ENCODE measurements at regions not wholly inside any gene's neighbourhood (a gene's known extent, or its start where the extent isn't known, plus 50 kb on each side); places are given as distances from the start of the nearest gene placed in this dataset.
"Not testable (repeated sequence)": the region's sequence is repeated elsewhere in the genome, so short reads cannot be mapped to it uniquely, and the experiment has no call there.

DNA sequence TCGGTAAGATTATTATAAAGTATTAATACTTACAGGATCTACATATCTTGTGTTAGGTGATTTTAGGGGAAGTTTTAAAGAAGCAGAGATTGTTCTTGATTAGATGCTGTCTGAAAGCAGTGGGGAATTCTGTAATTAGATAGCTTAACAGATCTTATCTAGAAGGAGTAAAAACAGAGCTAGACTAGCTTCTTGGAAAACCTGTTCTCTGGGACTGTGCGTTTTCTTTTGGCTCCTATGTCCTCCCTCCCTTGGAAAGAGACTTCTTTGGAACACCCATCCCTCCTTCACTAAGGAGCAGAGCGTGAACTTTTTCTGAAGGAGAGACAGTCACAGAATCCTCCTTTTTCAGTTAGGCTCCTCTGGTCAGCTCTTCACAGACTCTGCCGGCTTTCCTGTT is 83.5 kb upstream of the ZNF184 start:
- Histone ChIP-seq H3K27ac (no peak overlapping the region), H3K4me3 (no peak overlapping the region), H3K27me3 (peaks cover 7 to 87% (median 15%) of the 10 kb centered on the region in 4 donors), H3K36me3 (no peaks in the 10 kb centered on the region), H3K9me3 (no peaks in the 10 kb centered on the region), H3K4me1 (no peaks in the 10 kb centered on the region)
- TF ChIP-seq, protein P1, sequence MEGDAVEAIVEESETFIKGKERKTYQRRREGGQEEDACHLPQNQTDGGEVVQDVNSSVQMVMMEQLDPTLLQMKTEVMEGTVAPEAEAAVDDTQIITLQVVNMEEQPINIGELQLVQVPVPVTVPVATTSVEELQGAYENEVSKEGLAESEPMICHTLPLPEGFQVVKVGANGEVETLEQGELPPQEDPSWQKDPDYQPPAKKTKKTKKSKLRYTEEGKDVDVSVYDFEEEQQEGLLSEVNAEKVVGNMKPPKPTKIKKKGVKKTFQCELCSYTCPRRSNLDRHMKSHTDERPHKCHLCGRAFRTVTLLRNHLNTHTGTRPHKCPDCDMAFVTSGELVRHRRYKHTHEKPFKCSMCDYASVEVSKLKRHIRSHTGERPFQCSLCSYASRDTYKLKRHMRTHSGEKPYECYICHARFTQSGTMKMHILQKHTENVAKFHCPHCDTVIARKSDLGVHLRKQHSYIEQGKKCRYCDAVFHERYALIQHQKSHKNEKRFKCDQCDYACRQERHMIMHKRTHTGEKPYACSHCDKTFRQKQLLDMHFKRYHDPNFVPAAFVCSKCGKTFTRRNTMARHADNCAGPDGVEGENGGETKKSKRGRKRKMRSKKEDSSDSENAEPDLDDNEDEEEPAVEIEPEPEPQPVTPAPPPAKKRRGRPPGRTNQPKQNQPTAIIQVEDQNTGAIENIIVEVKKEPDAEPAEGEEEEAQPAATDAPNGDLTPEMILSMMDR (IDR thresholded peaks at IDR 0.05), result no peak
- WGBS, 2 donors, result 23 to 30% methylated on average over 4 of the region's 4 CpGs
- FAIRE-seq (no peak), DNase-seq (no peak), ATAC-seq (no peak)
- intact Hi-C loops (cut with DNase I), result no loop called here

GRCh38 chr6:27553123-27553904 is 80.4 kb upstream of the ZNF184 start:
- H3K4me1 ChIP-seq, result no peaks in the 10 kb centered on the region
- no peak for FAIRE-seq
- intact Hi-C loops (cut with DNase I), result no loop called here
- no peaks in the 10 kb centered on the region for H3K9me3 ChIP-seq
- TF ChIP-seq, protein P1 (IDR thresholded peaks at IDR 0.05), result no peak
- H3K27me3 ChIP-seq, result peaks cover 11 to 85% (median 28%) of the 10 kb centered on the region in 4 donors
- DNase-seq, result no peak
- no peak for ATAC-seq
- no peaks in the 10 kb centered on the region for H3K36me3 ChIP-seq
- no peak overlapping the region for H3K4me3 ChIP-seq
- no peak overlapping the region for H3K27ac ChIP-seq
- WGBS, 2 donors, result 6 to 9% methylated on average over 23 of the region's 23 CpGs

- DNase-seq, result no peak
- Histone ChIP-seq H3K27ac (no peak overlapping the region), H3K36me3 (no peaks in the 10 kb centered on the region), H3K4me1 (no peaks in the 10 kb centered on the region), H3K9me3 (no peaks in the 10 kb centered on the region), H3K4me3 (no peak overlapping the region), H3K27me3 (peaks cover 11 to 92% (median 33%) of the 10 kb centered on the region in 4 donors)
- no peak for ATAC-seq
- intact Hi-C loops (cut with DNase I), result no loop called here
- TF ChIP-seq, protein P1 (IDR thresholded peaks at IDR 0.05), result no peak
- FAIRE-seq, result no peak
- WGBS, 2 donors, result 60 to 69% methylated on average over 2 of the region's 2 CpGs
Measured at GRCh38 chr6:27551607-27552006, 78.7 kb upstream of the ZNF184 start.

DNA sequence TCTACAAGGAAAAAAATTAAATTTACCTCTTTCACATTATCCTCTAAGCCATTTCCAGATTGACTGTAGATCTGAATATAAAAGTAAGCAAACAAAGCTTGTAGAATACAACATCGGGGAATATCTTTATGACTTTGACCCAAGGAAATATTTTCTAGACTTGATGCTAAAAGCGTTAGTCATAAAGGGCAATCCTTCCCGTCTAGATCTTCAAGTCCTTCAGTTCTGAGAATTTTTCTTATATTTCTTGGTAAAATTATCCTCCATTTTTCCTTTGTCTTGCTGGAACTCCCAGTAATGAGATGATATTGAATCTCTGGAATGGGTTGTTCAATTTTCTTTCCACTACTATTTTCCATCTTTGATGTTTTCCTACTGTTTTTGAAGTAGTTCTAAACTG is 77.8 kb upstream of the ZNF184 start:
- no peak for DNase-seq
- intact Hi-C loops (cut with DNase I), result no loop called here
- Histone ChIP-seq H3K27ac (no peak overlapping the region), H3K27me3 (peaks cover 11 to 95% (median 37%) of the 10 kb centered on the region in 4 donors), H3K9me3 (no peaks in the 10 kb centered on the region), H3K4me3 (no peak overlapping the region), H3K4me1 (no peaks in the 10 kb centered on the region), H3K36me3 (no peaks in the 10 kb centered on the region)
- no peak for ATAC-seq
- no peak for FAIRE-seq
- TF ChIP-seq, protein P1 (IDR thresholded peaks at IDR 0.05), result no peak
- 67 to 73% methylated on average over 3 of the region's 3 CpGs for WGBS, 2 donors

DNA sequence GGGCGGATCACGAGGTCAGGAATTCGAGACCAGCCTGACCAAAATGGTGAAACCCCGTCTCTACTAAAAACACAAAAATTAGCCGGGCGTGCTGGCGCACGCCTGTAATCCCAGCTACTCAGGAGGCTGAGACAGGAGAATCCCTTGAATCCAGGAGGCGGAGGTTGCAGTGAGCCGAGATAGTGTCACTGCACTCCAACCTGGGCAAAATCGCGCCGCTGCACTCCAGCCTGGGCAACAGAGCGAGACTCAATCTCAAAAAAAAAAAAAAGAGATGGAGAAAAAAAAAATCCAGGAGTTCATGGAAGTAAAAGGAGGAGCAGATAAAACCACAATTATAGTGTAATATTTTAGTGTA is 76.3 kb upstream of the ZNF184 start:
- FAIRE-seq; H3K36me3 ChIP-seq; H3K4me3 ChIP-seq; DNase-seq; ATAC-seq; H3K9me3 ChIP-seq; H3K4me1 ChIP-seq; H3K27ac ChIP-seq; intact Hi-C loops (cut with DNase I): not testable (repeated sequence)
- H3K27me3 ChIP-seq, result peaks cover 11 to 91% (median 33%) of the 10 kb centered on the region in 4 donors
- 79 to 81% methylated on average over 14 of the region's 14 CpGs for WGBS, 2 donors

All from pancreas (tissue), 10 donors.